Glomerular visceral epithelial cell (primary cell): ENCODE measurements at regions not wholly inside any gene's neighbourhood (a gene's known extent, or its start where the extent isn't known, plus 50 kb on each side); places are given as distances from the start of the nearest gene placed in this dataset.

Experiments used
- DNase-seq: peaks from one replicate; pipeline ENCODE4 v3.0.0-alpha.2; 2016; ENCODE audit errors: extremely low spot score

DNA sequence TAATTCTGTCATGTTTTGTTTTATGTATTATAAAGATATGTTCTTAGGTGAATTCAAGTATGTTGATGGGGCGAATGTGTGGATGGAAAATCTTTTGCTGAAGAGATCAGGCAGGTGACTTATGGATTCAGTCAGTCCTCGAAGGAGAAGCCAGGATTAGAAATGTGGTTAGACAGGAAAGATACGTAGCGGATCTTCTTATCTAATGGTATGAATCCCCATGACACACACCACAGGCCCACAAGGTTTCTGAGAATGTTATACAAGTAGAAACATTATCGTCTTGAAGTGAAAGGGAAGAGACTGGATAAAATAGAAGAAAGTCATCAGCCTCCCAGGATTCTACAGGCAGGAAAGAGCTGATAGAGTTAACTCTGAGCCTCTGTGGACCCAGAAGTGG, 69.0 kb upstream of the RFXAP start:
- DNase-seq: no peak

DNA sequence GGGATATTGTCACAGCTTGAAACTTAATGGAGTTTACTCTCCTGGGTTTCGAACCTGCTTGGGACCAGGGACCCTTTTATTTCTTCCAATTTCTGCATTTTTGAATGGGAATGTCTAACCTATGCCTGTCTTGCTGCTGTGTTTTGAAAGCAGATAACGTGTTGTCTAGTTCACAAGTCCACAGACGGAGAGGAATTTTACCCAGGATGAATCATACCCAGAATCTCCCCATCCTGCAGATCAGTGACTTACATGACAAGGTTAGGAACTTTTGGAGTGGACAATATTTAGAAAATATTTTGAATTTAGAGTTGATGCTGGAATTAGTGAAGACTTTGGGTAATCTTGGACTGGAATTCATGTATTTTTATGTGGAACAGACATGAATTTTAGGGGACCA, 68.6 kb upstream of the RFXAP start:
- DNase-seq: no peak

DNA sequence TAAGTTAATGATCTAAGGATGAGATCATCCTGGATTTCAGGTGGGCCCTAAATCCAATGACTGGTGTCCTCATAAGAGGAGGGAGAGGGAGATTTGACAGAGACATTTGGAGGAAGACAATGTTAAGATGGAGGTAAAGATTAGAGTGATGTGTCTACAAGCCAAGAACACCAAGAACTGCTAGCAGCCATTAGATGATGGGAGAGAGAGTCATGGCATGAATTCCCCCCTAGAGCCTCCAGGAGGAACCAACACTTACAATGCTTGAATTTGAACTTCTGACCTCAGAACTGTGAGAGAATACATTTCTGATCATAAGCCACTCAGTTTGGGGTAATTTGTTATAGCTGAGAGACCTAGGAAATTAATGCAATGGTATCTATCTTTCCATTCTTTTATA, 68.1 kb upstream of the RFXAP start:
- no peak for DNase-seq

DNA sequence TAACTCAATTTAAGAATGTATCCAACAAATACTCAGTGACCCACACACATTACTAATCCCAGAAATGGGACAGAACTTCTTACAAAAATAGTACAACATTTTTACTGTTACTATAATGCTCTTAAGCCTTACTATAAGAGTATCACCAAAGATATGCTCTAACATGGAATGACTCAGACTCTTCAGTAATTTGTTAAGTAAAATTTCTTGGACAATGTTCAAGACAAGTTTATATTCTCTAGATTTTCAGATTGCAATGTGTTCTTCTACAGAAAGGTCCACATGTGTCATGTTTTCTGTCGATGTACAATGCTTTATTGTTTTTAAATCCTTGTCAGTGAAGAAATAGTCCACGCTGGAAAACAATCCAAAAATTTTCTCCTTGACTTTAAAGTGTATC, 66.3 kb upstream of the RFXAP start:
- no peak for DNase-seq

DNA sequence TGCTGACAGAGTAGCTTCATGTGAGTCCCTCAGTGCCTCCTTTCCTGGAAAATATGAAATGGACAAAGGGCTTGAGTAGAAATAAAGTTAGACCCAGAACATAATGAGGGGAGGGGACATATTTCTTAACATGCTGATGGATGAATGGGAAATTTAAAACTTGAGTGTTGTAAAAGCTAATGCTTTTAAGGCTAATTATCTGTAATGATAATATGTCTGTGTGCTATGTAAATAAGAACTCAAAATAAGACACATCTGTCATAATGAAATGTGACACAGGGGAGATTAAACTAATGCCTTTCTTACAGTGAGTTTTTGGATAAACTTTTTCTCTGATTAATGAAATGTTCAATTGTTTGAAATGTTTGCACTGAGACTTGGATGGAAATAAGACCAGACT, 65.8 kb upstream of the RFXAP start:
- DNase-seq: no peak

DNA sequence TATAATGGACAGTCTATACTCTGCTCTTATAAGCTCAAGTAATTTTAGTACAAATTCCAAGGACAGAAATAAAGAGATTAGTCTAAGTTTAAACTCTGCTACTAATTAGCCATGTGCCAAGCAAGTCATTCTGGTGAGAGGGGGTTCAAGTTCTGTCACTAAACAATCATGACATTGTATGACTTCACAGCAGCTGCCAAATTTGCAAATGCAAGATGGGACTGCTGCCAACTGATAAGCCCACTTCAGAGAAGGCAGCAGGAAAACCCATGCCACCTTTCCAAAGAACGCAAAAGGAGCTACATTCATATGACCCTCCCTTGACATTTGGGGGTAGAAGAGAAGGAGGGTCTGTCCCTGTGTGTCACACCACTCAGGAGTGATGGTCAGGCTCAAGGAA, 60.7 kb upstream of the RFXAP start:
- no peak for DNase-seq

DNA sequence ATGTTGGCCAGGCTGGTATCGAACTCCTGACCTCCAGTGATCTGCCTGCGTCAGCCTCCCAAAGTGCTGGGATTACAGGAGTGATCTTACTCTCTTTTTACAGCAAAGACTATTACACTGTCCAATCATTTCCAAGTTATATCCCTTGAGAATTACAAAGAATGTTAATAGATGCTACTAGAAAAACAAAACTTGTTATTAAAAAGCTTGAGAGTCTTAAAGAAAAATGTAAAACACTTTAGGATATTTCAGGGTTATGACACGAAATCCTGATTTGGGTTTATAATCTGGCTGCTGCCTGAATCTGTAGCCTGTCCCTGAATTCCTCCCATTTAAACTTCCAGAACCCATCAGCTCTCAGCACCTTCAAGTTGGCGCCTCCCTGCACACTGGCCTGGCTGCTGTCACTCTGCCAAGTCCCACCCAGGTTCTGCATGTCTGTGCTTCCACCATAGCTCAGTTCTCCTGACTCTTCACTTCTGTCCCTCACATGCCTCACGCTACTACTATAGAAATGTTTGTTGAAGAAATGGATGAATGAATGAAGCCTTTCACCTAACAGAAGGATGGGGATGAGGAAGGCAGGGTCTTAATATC, 55.8 kb upstream of the RFXAP start:
- no peak for DNase-seq

DNA sequence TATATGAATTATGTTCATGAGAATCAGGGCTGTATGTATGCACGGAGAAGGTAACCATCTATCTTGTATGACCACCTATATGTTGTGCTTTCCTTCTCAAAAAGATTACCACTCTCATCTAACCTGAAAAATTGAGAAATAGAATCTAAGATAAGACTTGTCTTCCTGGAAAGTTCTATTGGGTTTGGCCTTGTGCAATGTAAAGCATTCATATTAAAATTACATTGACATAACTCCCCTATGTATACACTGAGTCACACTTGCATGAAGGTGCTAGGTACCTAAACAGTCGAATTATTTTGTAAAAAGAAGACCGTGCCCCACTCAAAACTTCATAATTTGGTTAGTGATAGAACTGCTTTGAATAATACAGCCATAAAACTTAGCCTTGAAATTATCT, 54.5 kb upstream of the RFXAP start:
- DNase-seq: no peak

DNA sequence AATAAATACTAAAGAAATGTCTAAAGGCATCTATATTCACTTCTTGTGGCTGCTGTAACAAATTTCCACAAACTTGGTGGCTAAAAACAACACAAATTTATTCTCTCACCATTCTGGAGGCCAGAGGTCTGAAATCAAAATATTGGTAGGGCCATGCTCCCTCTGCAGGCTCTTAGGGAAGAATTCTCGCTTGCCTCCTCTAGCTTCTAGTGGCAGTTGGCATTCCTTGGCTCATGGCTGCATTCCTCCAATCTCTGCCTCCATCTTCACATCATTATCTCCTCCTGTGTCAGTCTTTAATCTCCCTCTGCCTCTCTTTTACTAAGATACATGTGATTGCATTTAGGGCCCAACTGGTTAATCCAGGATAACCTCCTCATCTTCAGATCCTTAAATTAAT, 54.1 kb upstream of the RFXAP start:
- no peak for DNase-seq

DNA sequence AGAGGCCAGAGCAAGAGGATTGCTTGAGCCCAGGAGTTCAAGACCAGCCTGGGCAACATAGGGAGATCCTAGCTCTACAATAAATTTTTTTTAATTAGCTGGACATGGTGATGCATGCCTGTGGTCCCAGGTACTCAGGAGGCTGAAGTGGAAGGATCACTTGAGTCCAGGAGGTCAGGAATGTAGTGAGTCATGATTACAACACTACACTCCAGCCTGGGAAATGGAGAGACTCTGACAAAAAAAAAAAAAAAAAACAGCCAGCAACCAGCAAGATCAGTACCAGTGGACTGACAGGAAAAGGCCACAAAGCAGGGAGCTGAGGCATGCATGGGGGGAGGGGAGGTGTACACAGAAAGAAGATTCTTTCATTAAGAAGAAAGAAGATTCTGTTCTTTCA, 52.7 kb upstream of the RFXAP start:
- peak; percentile 73 for DNase-seq

DNA sequence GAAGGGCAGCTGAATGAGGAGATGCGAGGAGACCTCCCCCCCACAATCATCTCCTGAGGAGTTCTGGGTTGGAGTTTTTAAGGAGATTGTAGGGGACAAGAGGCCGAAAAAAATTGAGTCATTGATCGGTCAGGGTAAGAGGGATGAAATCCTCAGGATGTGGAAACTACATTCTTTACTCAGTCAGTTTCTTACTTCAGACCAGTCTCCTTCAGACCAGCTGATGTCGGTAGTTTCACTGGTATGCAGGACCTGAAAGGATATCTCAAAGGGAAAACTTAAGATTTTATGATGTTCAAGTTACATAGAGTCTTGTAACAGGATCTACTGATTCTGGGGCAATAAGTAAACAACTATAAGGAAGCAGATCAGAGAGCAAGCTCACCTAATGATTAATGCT, 51.7 kb upstream of the RFXAP start:
- no peak for DNase-seq

DNA sequence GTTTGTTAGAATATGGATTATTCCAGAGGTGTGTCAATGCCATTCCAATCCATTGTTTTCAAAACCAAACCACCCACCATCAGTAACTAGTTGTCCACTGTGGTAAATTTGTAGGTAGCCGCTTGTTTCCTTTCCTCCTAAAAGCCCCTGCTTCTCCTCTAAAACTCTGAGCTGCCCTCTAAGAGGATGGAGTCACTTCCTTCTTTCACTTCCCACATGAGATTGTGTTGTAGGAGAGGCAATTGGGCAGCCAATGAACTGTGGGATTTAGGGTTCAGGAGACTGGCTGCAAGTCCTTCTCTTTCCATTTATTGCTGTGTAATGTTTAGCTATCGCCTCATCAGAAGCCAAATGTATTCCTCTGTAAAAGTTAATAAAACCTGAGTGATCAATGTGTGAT, 49.9 kb upstream of the RFXAP start:
- DNase-seq: no peak
